Stimulated activated CD8-positive, alpha-beta memory T cell treated with anti-CD3 and anti-CD28 coated beads, Interleukin-4, amount 100 ng/mL, for 4 hours (primary cell): ENCODE measurements at regions not wholly inside any gene's neighbourhood (a gene's known extent, or its start where the extent isn't known, plus 50 kb on each side); places are given as distances from the start of the nearest gene placed in this dataset.
"Not testable (repeated sequence)": the region's sequence is repeated elsewhere in the genome, so short reads cannot be mapped to it uniquely, and the experiment has no call there.

Source experiments
- DNase-seq, 2 donors: peaks; one replicate each; pipeline ENCODE4 v3.0.0-alpha.2; 2020; ENCODE audit warnings: low read depth in 2 of 2, low spot score in 1 of 2

- no peak for DNase-seq
These were observed 108.7 kb upstream of the NCOR2 start for GRCh38 chr12:124675881-124676713.

GRCh38 chr12:124674937-124675336, 107.5 kb upstream of the NCOR2 start:
- DNase-seq, result no peak

- no peak for DNase-seq
These were observed 106.6 kb upstream of the NCOR2 start for GRCh38 chr12:124673801-124674617.

GRCh38 chr12:124669271-124669721, 101.9 kb upstream of the NCOR2 start:
- not testable (repeated sequence) for DNase-seq

GRCh38 chr12:124668602-124669001, 101.2 kb upstream of the NCOR2 start:
- DNase-seq, result no peak

GRCh38 chr12:124667506-124668326, 100.3 kb upstream of the NCOR2 start:
- DNase-seq, result no peak

- no peak for DNase-seq
These were observed 99.4 kb upstream of the NCOR2 start for GRCh38 chr12:124666722-124667259.

GRCh38 chr12:124665511-124665910, 98.1 kb upstream of the NCOR2 start:
- no peak for DNase-seq

- DNase-seq, result no peak
These were observed 97.1 kb upstream of the NCOR2 start for GRCh38 chr12:124664395-124665111.

- DNase-seq, result no peak
These were observed 96.5 kb upstream of the NCOR2 start for GRCh38 chr12:124663771-124664366.

- no peak for DNase-seq
These were observed 95.8 kb upstream of the NCOR2 start for GRCh38 chr12:124663206-124663605.

- DNase-seq, result no peak
These were observed 93.9 kb upstream of the NCOR2 start for GRCh38 chr12:124661341-124661740.

GRCh38 chr12:124660851-124661250, 93.4 kb upstream of the NCOR2 start:
- no peak for DNase-seq

- no peak for DNase-seq
These were observed 91.5 kb upstream of the NCOR2 start for GRCh38 chr12:124658806-124659402.

GRCh38 chr12:124658302-124658701, 90.9 kb upstream of the NCOR2 start:
- no peak for DNase-seq

GRCh38 chr12:124656947-124657434, 89.6 kb upstream of the NCOR2 start:
- DNase-seq, result no peak

- DNase-seq, result no peak
These were observed 88.5 kb upstream of the NCOR2 start for GRCh38 chr12:124655698-124656516.

GRCh38 chr12:124655048-124655697, 87.8 kb upstream of the NCOR2 start:
- no peak for DNase-seq
